Mesodermal cell (in vitro differentiated cells): ENCODE measurements at regions not wholly inside any gene's neighbourhood (a gene's known extent, or its start where the extent isn't known, plus 50 kb on each side); places are given as distances from the start of the nearest gene placed in this dataset.
"Not testable (repeated sequence)": the region's sequence is repeated elsewhere in the genome, so short reads cannot be mapped to it uniquely, and the experiment has no call there.

ENCODE experiments used
- H3K27ac ChIP-seq: 2 replicates; pipeline ENCODE4 v1.7.0; 2013; ENCODE audit warnings: mild to moderate bottlenecking, low read depth, low read length, moderate library complexity; ENCODE audit not compliant: severe bottlenecking
- H3K36me3 ChIP-seq: 2 replicates; pipeline ENCODE4 v1.7.1; 2013; ENCODE audit warnings: mild to moderate bottlenecking, low read length, moderate library complexity; ENCODE audit not compliant: control insufficient read depth, insufficient read depth
- H3K4me1 ChIP-seq: one replicate; pipeline ENCODE4 v1.7.1; 2013; ENCODE audit warnings: mild to moderate bottlenecking, low read length; ENCODE audit not compliant: insufficient read depth, control insufficient read depth, poor library complexity, severe bottlenecking
- H3K4me3 ChIP-seq: 2 replicates; pipeline ENCODE4 v1.7.0; 2013; ENCODE audit warnings: low read length, control low read depth, mild to moderate bottlenecking; ENCODE audit not compliant: insufficient read depth, poor library complexity, severe bottlenecking; ENCODE audit errors: extremely low read depth
- H3K9me3 ChIP-seq: 2 replicates; pipeline ENCODE4 v1.7.1; 2013; ENCODE audit warnings: mild to moderate bottlenecking, low read length, moderate library complexity; ENCODE audit not compliant: control insufficient read depth
- WGBS, 2 experiments: methylation state at CpG; one replicate each; pipeline ENCODE4 v1.1.5; 2013; ENCODE audit warnings: missing lambda C conversion rate in 2 of 2; ENCODE audit not compliant: insufficient coverage in 2 of 2; 5-methylcytosine and 5-hydroxymethylcytosine counted together

DNA sequence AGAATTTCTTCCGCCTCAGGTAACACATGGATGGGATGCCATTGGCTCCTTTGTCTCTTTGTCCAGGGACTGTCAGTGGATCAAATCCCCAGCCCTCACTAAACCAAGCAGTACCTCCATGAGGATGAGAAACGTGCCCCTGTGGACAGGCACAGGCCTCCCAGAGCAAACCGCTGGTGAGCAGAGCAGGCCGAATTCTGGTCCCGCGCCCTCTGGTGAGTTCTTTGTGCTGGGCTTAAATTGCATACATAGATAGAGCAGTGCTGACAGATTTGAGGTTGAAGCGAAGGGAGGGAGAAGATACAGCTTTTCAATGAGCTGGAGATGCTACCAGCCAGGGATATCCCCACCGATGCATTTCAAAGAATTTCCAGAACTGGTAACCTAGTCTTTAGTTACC lies 143.8 kb downstream of the HSD17B3 start:
- no peaks in the 10 kb centered on the region for H3K36me3 ChIP-seq
- no peaks in the 10 kb centered on the region for H3K4me1 ChIP-seq
- no peak overlapping the region for H3K27ac ChIP-seq
- WGBS, 2 experiments = 86 to 97% methylated on average over 4 to 8 of the region's 8 CpGs
- peaks cover 4% of the 10 kb centered on the region for H3K9me3 ChIP-seq
- no peak overlapping the region for H3K4me3 ChIP-seq

DNA sequence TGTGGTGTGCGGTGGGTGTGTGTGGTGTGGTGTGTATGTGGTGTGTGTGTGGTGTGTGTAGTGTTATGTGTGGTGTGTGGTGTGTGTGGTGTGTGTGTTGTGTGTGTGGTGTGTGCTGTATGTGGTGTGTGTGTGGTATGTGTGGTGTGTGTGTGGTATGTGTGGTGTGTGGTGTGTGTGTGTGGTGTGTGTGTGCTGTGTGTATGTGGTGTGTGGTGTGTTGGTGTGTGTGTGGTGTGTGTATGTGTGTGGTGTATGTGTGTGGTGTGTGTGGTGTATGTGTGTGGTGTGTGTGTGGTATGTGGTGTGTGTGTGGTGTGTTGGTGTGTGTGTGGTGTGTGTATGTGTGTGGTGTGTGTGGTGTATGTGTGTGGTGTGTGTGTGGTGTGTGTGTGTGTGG lies 144.3 kb downstream of the HSD17B3 start:
- Histone ChIP-seq H3K9me3 (peaks cover 4% of the 10 kb centered on the region), H3K27ac (no peak overlapping the region), H3K4me3 (no peak overlapping the region), H3K36me3 (no peaks in the 10 kb centered on the region), H3K4me1 (no peaks in the 10 kb centered on the region)
- WGBS, 2 experiments = no CpG with 5 or more reads among the region's 1 CpG

DNA sequence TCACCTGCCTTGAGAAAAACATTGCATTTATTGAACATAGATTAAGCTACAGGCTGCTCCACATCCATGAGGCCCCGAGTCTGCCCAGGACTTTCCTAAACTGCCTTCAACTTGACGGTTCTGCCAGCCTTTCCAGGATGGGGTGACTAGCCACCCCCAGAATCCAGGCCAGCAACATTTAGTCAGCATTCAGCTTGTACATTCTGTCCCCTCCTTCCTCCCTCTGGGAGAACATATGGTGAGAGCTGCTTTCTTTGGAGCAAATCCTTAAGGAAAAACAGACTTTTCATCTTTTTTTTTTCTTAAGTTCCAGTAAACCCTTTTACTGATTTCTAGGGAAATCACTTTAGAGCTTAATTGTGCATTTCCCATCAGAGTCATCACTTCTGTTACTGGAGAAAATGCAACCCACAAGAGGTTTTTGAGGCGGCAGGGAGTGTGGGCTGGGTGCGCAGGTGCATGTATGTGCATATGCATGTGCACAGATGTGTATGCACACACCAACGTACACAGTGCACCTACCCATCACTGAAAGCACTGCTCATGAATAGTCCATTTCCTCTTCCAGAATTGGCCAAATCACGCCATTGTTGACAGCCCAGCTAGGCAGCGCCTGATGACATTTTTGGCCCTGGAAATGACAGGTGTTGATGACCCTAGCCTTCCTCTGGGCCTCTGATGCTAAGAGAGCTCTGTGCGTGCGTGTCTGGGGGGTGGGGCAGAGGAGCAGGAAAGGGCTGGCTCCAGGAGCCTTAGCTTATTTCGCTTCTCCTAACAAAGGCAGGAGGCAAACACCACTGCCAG lies 145.6 kb downstream of the HSD17B3 start:
- no peak overlapping the region for H3K4me3 ChIP-seq
- no peaks in the 10 kb centered on the region for H3K4me1 ChIP-seq
- 82% methylated on average over 7 to 8 of the region's 10 CpGs for WGBS, 2 experiments
- H3K9me3 ChIP-seq = peaks cover 4% of the 10 kb centered on the region
- no peak overlapping the region for H3K27ac ChIP-seq
- no peaks in the 10 kb centered on the region for H3K36me3 ChIP-seq

- 81 to 90% methylated on average over 12 of the region's 13 CpGs for WGBS, 2 experiments
- no peak overlapping the region for H3K27ac ChIP-seq
- no peaks in the 10 kb centered on the region for H3K9me3 ChIP-seq
- H3K4me1 ChIP-seq = no peaks in the 10 kb centered on the region
- no peaks in the 10 kb centered on the region for H3K36me3 ChIP-seq
- H3K4me3 ChIP-seq = no peak overlapping the region
Observed at GRCh38 chr9:96154081-96154480, 147.9 kb downstream of the HSD17B3 start.

- H3K9me3 ChIP-seq = no peaks in the 10 kb centered on the region
- WGBS, 2 experiments = 80 to 88% methylated on average over 2 of the region's 2 CpGs
- no peaks in the 10 kb centered on the region for H3K4me1 ChIP-seq
Observed at GRCh38 chr9:96152550-96152949, 149.4 kb downstream of the HSD17B3 start.

GRCh38 chr9:96150324-96151227 lies 151.4 kb downstream of the HSD17B3 start:
- H3K4me3 ChIP-seq = no peak overlapping the region
- no peak overlapping the region for H3K27ac ChIP-seq
- H3K36me3 ChIP-seq = no peaks in the 10 kb centered on the region
- 90 to 94% methylated on average over 5 to 7 of the region's 11 CpGs for WGBS, 2 experiments
- no peaks in the 10 kb centered on the region for H3K4me1 ChIP-seq
- H3K9me3 ChIP-seq = no peaks in the 10 kb centered on the region

More at GRCh38 chr9:96152550-96152949, 149.4 kb downstream of the HSD17B3 start:
- H3K27ac ChIP-seq = no peak overlapping the region
- H3K4me3 ChIP-seq = no peak overlapping the region
- no peaks in the 10 kb centered on the region for H3K36me3 ChIP-seq

DNA sequence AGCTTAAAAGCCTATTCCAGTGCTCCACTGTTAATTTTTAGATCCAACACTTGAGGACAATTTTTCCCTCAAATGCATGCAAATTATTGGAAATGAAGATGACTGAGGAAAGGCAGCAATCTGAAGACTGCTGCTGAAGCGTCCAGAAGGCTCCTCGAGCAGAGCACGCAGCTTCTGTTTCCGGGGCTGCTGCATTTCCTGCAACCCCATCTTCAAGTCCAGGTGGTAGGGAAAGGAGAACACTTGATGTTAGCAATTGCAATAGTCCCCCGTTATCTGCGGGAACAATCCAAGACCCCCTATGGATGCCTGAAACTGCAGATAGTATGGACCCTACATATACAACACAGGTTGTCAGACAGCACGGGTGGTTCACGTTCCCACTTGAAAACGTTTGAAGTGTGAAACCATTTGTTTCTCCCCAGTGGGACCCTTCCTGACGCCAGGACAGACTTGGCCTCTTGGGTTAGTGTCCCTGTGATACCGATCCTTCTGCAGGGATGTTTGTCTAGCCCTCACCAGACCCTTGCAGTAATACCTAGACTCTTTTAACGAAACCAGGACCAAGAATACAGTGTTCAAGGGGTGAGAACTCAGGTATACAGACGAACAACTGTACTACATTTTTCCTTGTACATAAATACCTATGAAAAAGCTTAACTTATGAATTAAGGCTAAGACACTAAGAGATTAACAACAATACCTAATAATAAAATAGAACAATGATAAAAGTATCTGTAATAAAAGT lies 152.3 kb downstream of the HSD17B3 start:
- H3K4me1 ChIP-seq = no peaks in the 10 kb centered on the region
- H3K4me3 ChIP-seq = no peak overlapping the region
- no peak overlapping the region for H3K27ac ChIP-seq
- 86 to 91% methylated on average over 10 to 12 of the region's 13 CpGs for WGBS, 2 experiments
- H3K9me3 ChIP-seq = no peaks in the 10 kb centered on the region
- no peaks in the 10 kb centered on the region for H3K36me3 ChIP-seq

GRCh38 chr9:96148634-96149532 lies 153.1 kb downstream of the HSD17B3 start:
- WGBS, 2 experiments = 94 to 97% methylated on average over 7 to 8 of the region's 8 CpGs
- Histone ChIP-seq H3K4me3 (no peak overlapping the region), H3K36me3 (no peaks in the 10 kb centered on the region), H3K9me3 (no peaks in the 10 kb centered on the region), H3K4me1 (no peaks in the 10 kb centered on the region), H3K27ac (no peak overlapping the region)

DNA sequence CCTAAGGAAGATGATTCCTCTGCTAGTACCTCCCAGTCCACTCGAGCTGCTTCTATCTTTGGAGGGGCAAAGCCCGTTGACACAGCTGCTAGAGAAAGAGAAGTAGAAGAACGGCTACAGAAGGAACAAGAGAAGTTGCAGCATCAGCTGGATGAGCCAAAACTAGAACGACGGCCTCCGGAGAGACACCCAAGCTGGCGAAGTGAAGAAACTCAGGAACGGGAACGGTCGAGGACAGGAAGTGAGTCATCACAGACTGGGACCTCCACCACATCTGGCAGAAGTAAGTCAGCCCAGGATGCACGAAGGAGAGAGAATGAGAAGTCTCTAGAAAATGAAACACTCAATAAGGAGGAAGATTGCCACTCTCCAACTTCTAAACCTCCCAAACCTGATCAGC lies 154.9 kb downstream of the HSD17B3 start:
- not testable (repeated sequence) for H3K4me1 ChIP-seq, H3K9me3 ChIP-seq, H3K27ac ChIP-seq, H3K4me3 ChIP-seq, H3K36me3 ChIP-seq
- 88 to 89% methylated on average over 8 to 10 of the region's 11 CpGs for WGBS, 2 experiments

- 20 to 100% methylated on average over 1 of the region's 5 CpGs for WGBS, 2 experiments
- no peak overlapping the region for H3K27ac ChIP-seq
- peaks cover 11% of the 10 kb centered on the region for H3K4me1 ChIP-seq
- peaks cover 7% of the 10 kb centered on the region for H3K9me3 ChIP-seq
- H3K4me3 ChIP-seq = no peak overlapping the region
- H3K36me3 ChIP-seq = no peaks in the 10 kb centered on the region
Observed at GRCh38 chr9:96141666-96142065, 160.3 kb downstream of the HSD17B3 start.
